Choroid plexus epithelial cell (primary cell): ENCODE measurements at regions not wholly inside any gene's neighbourhood (a gene's known extent, or its start where the extent isn't known, plus 50 kb on each side); places are given as distances from the start of the nearest gene placed in this dataset.
"Not testable (repeated sequence)": the region's sequence is repeated elsewhere in the genome, so short reads cannot be mapped to it uniquely, and the experiment has no call there.

ENCODE experiments used
- DNase-seq: peaks from one replicate; pipeline ENCODE4 v3.0.0-alpha.2; 2010; ENCODE audit warnings: low read depth
- H3K4me3 ChIP-seq: 2 replicates; pipeline ENCODE4 v1.5.1; 2011; ENCODE audit warnings: low read depth, mild to moderate bottlenecking, control low read depth, low read length, moderate library complexity
- CTCF ChIP-seq: conservative IDR thresholded peaks from 2 replicates; pipeline ENCODE4 v1.5.1; 2011; ENCODE audit warnings: low read depth, mild to moderate bottlenecking, control low read depth, inconsistent platforms, low read length, moderate library complexity

- no peak for TF ChIP-seq CTCF
- no peak overlapping the region for H3K4me3 ChIP-seq
- no peak for DNase-seq
Measured at GRCh38 chr13:23025864-23026608, 154.7 kb upstream of the SGCG start.

- no peak for DNase-seq
- TF ChIP-seq CTCF = no peak
- no peak overlapping the region for H3K4me3 ChIP-seq
Measured at GRCh38 chr13:23039266-23039935, 141.4 kb upstream of the SGCG start.

GRCh38 chr13:23042181-23042580, 138.6 kb upstream of the SGCG start:
- TF ChIP-seq CTCF = no peak
- DNase-seq = no peak

GRCh38 chr13:23044906-23045305, 135.9 kb upstream of the SGCG start:
- DNase-seq = no peak
- TF ChIP-seq CTCF = no peak
- H3K4me3 ChIP-seq = no peak overlapping the region

More at GRCh38 chr13:23042181-23042580, 138.6 kb upstream of the SGCG start:
- no peak overlapping the region for H3K4me3 ChIP-seq

- TF ChIP-seq CTCF = no peak
- no peak for DNase-seq
- H3K4me3 ChIP-seq = no peak overlapping the region
Measured at GRCh38 chr13:23050126-23050525, 130.7 kb upstream of the SGCG start.

- DNase-seq, H3K4me3 ChIP-seq: not testable (repeated sequence)
Measured at GRCh38 chr13:23053711-23054110, 127.1 kb upstream of the SGCG start.

- DNase-seq = no peak
- no peak for TF ChIP-seq CTCF
- H3K4me3 ChIP-seq = no peak overlapping the region
Measured at GRCh38 chr13:23059173-23059572, 121.6 kb upstream of the SGCG start.
